Natural killer cell (primary cell): ENCODE measurements at regions not wholly inside any gene's neighbourhood (a gene's known extent, or its start where the extent isn't known, plus 50 kb on each side); places are given as distances from the start of the nearest gene placed in this dataset.

Experiments used
- ATAC-seq, 3 donors: fragments of 150-1000 bp in 2 of 3; fragments of 200-7000 bp in 1 of 3; cut with Tn5 transposase; 1 replicate in 1 of 3; 2 replicates in 2 of 3; pipeline ENCODE4 v1.10.0; 2021; ENCODE audit warnings: mild to moderate bottlenecking in 2 of 3, moderate library complexity in 2 of 3
- DNase-seq, 2 donors: peaks; one replicate each; pipeline versions ENCODE4 v3.0.0 to v3.0.0-alpha.2; 2013 to 2021; ENCODE audit warnings: mixed read lengths in 1 of 2
- H3K27ac ChIP-seq: one replicate; pipeline ENCODE4 v1.5.1; 2013; ENCODE audit warnings: mild to moderate bottlenecking, low read length
- H3K27me3 ChIP-seq: one replicate; pipeline ENCODE4 v1.6.1; 2013; ENCODE audit warnings: low read length; ENCODE audit not compliant: control insufficient read depth, insufficient read depth
- H3K36me3 ChIP-seq: one replicate; pipeline ENCODE4 v1.6.1; 2013; ENCODE audit warnings: low read length; ENCODE audit not compliant: control insufficient read depth, insufficient read depth
- H3K4me1 ChIP-seq: one replicate; pipeline ENCODE4 v1.6.1; 2013; ENCODE audit warnings: low read length; ENCODE audit not compliant: control insufficient read depth, insufficient read depth
- H3K4me3 ChIP-seq: one replicate; pipeline ENCODE4 v1.5.1; 2013; ENCODE audit warnings: low read length
- H3K9me3 ChIP-seq: one replicate; pipeline ENCODE4 v1.6.1; 2013; ENCODE audit warnings: low read length; ENCODE audit not compliant: control insufficient read depth, insufficient read depth
- H3K27ac Mint-ChIP-seq, 2 donors: one replicate each; pipeline ENCODE4 v1.8.0; 2022; ENCODE audit warnings: mild to moderate bottlenecking in 2 of 2, mixed read lengths in 2 of 2, moderate library complexity in 1 of 2
- H3K27me3 Mint-ChIP-seq, 2 donors: one replicate each; pipeline ENCODE4 v1.8.0; 2022; ENCODE audit warnings: low read depth in 2 of 2, mixed read lengths in 2 of 2
- H3K36me3 Mint-ChIP-seq: one replicate; pipeline ENCODE4 v1.8.0; 2022; ENCODE audit warnings: mixed read lengths
- H3K4me1 Mint-ChIP-seq, 2 donors: one replicate each; pipeline ENCODE4 v1.8.0; 2022; ENCODE audit warnings: mixed read lengths in 2 of 2
- H3K4me3 Mint-ChIP-seq: one replicate; pipeline ENCODE4 v1.8.0; 2022; ENCODE audit warnings: mild to moderate bottlenecking, moderate library complexity, mixed read lengths
- H3K9me3 Mint-ChIP-seq, 2 donors: one replicate each; pipeline ENCODE4 v1.8.0; 2022; ENCODE audit warnings: mixed read lengths in 2 of 2
- WGBS: methylation state at CpG from one replicate; pipeline ENCODE4 v1.1.7; 2013; ENCODE audit warnings: missing lambda C conversion rate; ENCODE audit not compliant: insufficient coverage; 5-methylcytosine and 5-hydroxymethylcytosine counted together
- intact Hi-C: fragments of 100-400 bp; cut with micrococcal nuclease; formaldehyde crosslinking; loops from one replicate; pipeline ENCODE4 v1.14.2; 2022
- TF ChIP-seq, protein P1 (sequence below): fragments of 200-600 bp; IDR thresholded peaks from one replicate; pipeline ENCODE4 v1.8.0; 2022; ENCODE audit warnings: antibody characterized with exemption

GRCh38 chr7:25545124-25546008 lies 317.1 kb upstream of the NPVF start:
- Histone ChIP-seq H3K4me1 (no peaks in the 10 kb centered on the region), H3K27me3 (no peaks in the 10 kb centered on the region), H3K9me3 (no peaks in the 10 kb centered on the region), H3K27ac (no peak overlapping the region), H3K4me3 (no peak overlapping the region), H3K36me3 (no peaks in the 10 kb centered on the region)
- Mint-ChIP-seq H3K27me3 (peaks cover 16 to 20% of the 10 kb centered on the region in 2 donors), H3K36me3 (no peaks in the 10 kb centered on the region), H3K27ac (no peak overlapping the region), H3K9me3 (no peaks in the 10 kb centered on the region), H3K4me1 (no peaks in the 10 kb centered on the region), H3K4me3 (no peak overlapping the region)
- 91% methylated on average over 6 of the region's 7 CpGs for WGBS
- intact Hi-C loops: no loop called here
- DNase-seq (no peak), ATAC-seq (no peak)
- TF ChIP-seq, protein P1, sequence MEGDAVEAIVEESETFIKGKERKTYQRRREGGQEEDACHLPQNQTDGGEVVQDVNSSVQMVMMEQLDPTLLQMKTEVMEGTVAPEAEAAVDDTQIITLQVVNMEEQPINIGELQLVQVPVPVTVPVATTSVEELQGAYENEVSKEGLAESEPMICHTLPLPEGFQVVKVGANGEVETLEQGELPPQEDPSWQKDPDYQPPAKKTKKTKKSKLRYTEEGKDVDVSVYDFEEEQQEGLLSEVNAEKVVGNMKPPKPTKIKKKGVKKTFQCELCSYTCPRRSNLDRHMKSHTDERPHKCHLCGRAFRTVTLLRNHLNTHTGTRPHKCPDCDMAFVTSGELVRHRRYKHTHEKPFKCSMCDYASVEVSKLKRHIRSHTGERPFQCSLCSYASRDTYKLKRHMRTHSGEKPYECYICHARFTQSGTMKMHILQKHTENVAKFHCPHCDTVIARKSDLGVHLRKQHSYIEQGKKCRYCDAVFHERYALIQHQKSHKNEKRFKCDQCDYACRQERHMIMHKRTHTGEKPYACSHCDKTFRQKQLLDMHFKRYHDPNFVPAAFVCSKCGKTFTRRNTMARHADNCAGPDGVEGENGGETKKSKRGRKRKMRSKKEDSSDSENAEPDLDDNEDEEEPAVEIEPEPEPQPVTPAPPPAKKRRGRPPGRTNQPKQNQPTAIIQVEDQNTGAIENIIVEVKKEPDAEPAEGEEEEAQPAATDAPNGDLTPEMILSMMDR: no peak

DNA sequence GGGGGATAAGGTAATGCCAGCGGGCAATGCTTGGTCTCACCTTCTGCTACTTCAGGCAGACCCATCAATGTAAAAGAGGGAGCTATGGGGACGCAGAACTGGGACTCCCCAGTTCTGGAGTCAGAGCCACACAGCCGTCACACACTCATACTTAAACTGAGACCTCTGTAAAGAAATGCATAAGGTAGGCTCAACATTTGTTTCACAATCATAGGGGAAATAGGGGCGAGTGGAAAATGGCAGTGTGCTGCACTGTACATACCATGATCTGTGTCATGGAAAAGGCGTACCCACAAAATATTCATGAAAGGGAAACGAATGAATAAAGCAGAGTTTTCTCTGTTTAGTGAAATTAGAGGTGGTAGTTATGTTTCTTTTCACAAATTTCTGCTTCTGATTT lies 318.0 kb upstream of the NPVF start:
- no peaks in the 10 kb centered on the region for H3K36me3 ChIP-seq
- DNase-seq: no peak
- Mint-ChIP-seq H3K36me3 (no peaks in the 10 kb centered on the region), H3K27me3 (peaks cover 24% of the 10 kb centered on the region in 2 donors), H3K9me3 (no peaks in the 10 kb centered on the region), H3K4me3 (no peak overlapping the region), H3K4me1 (no peaks in the 10 kb centered on the region), H3K27ac (no peak overlapping the region)
- intact Hi-C loops: no loop called here
- WGBS: 89% methylated on average over 5 of the region's 6 CpGs
- H3K27me3 ChIP-seq: no peaks in the 10 kb centered on the region
- H3K9me3 ChIP-seq: no peaks in the 10 kb centered on the region
- H3K27ac ChIP-seq: no peak overlapping the region
- H3K4me1 ChIP-seq: no peaks in the 10 kb centered on the region
- TF ChIP-seq, protein P1: no peak
- no peak for ATAC-seq
- no peak overlapping the region for H3K4me3 ChIP-seq

DNA sequence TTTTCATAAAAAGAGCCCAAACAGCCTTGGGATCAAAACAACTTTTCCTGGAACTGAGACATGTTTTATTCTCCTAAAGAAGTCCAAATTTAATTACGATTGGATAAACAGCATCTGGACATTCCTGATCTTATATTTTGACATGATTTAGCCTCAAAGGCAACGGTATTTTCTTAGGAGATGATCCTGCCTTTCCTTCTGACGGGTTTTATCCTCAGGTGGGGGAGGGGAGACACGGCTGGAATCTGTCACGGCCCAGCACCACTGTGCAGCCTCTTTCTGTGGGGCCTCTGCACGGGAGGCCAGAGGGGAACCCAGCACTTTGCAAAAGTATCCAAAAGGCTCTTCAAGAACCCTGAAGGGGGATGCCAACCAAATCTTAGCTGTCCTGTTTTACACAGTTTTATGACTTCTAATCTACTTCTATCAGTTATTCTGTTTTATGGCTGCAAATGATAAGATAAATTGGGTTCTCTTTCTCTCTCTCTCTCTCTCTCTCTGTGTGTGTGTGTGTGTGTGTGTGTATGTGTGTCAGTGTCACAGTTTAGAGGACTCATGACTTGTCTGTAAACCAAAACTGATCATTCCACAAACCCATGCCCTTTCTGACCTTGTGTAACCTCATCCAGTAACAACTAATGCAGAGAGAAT lies 321.1 kb upstream of the NPVF start:
- intact Hi-C loops: no loop called here

More for the DNA sequence above, 321.1 kb upstream of the NPVF start:
- TF ChIP-seq, protein P1: no peak
- ATAC-seq (no peak), DNase-seq (no peak)
- Mint-ChIP-seq H3K36me3 (no peaks in the 10 kb centered on the region), H3K27ac (no peak overlapping the region), H3K9me3 (no peaks in the 10 kb centered on the region), H3K27me3 (peaks cover 16 to 22% of the 10 kb centered on the region in 2 donors), H3K4me1 (no peaks in the 10 kb centered on the region), H3K4me3 (no peak overlapping the region)
- 93% methylated on average over 6 of the region's 6 CpGs for WGBS
- H3K27me3 ChIP-seq: no peaks in the 10 kb centered on the region
- no peak overlapping the region for H3K27ac ChIP-seq
- H3K4me3 ChIP-seq: no peak overlapping the region
- H3K4me1 ChIP-seq: no peaks in the 10 kb centered on the region
- no peaks in the 10 kb centered on the region for H3K9me3 ChIP-seq
- H3K36me3 ChIP-seq: no peaks in the 10 kb centered on the region
